ENCODE measurements at regions not wholly inside any gene's neighbourhood (a gene's known extent, or its start where the extent isn't known, plus 50 kb on each side); places are given as distances from the start of the nearest gene placed in this dataset.
"Not testable (repeated sequence)": the region's sequence is repeated elsewhere in the genome, so short reads cannot be mapped to it uniquely, and the experiment has no call there.

DNA sequence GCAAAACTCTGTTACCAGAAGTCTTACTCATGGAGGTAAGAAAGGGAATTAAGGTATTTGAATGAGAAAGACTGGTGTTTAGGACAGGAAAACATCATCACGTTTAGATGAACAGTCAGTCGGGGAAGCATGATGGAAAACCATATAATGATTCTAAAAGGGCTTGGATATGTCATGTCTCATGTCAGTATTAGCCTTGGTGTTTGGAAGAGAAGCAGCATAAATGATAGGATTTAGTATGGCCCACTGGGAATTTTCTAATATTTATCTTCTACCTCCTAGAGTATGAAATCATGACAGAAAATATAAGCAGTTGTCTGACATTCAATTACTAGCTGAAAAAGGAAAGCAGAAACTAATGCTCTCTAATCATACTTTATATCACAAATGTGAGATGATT, 1643.6 kb upstream of the CELF4 start:
- TF ChIP-seq, protein P1, sequence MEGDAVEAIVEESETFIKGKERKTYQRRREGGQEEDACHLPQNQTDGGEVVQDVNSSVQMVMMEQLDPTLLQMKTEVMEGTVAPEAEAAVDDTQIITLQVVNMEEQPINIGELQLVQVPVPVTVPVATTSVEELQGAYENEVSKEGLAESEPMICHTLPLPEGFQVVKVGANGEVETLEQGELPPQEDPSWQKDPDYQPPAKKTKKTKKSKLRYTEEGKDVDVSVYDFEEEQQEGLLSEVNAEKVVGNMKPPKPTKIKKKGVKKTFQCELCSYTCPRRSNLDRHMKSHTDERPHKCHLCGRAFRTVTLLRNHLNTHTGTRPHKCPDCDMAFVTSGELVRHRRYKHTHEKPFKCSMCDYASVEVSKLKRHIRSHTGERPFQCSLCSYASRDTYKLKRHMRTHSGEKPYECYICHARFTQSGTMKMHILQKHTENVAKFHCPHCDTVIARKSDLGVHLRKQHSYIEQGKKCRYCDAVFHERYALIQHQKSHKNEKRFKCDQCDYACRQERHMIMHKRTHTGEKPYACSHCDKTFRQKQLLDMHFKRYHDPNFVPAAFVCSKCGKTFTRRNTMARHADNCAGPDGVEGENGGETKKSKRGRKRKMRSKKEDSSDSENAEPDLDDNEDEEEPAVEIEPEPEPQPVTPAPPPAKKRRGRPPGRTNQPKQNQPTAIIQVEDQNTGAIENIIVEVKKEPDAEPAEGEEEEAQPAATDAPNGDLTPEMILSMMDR (IDR thresholded peaks at IDR 0.05; ENCODE audit: insufficient read depth, low read length, poor library complexity, severe bottlenecking), result no peak

DNA sequence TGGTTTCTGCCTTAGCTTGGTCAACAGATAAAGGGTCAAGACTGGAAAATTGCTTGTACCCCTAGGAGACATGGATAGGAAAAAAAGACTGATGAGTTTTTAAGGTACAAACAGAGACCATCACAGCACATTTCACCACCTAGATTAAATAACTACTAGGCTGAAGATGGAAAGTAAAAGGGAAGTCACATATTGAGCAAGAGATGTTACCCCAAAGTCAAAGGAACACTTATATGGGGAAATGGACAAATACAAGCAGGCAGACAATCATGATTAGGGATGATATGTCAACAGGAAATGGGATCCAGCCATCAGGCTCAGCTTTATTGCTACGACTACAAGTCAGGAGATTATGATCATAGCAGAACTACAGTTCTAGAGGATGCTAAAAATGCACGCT, 1643.1 kb upstream of the CELF4 start:
- no peak for DNase-seq (ENCODE audit: low read depth)
- H3K36me3 ChIP-seq (ENCODE audit: control insufficient read depth, insufficient read depth, low read length), result no peaks in the 10 kb centered on the region
- TF ChIP-seq, protein P1 (IDR thresholded peaks at IDR 0.05; ENCODE audit: insufficient read depth, low read length, poor library complexity, severe bottlenecking), result no peak

More for the DNA sequence above, 1643.6 kb upstream of the CELF4 start:
- H3K27me3 ChIP-seq (ENCODE audit: control insufficient read depth, insufficient read depth, low read length), result no peaks in the 10 kb centered on the region
- H3K4me3 ChIP-seq (ENCODE audit: low read depth, low read length), result no peak overlapping the region
- no peaks in the 10 kb centered on the region for H3K36me3 ChIP-seq (ENCODE audit: control insufficient read depth, insufficient read depth, low read length)
- no peak for DNase-seq (ENCODE audit: low read depth)

DNA sequence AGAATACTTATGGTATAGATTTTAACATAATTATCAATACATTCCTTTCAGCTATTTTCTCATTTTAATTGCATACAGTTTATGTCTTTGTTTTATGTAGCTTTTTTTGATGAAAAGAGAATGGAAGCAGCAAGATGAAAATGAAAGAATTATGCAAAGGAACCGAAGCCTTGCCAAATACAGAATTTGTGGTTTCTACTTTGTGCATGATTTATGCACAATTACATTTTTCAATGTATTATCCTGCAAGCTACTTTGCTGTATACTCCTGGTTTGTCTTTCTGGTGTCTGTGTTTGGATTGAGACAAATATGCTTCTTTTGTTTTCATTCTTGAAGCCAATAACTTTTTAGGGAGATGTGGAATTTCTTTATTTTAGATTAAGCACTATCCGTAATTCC, 1642.6 kb upstream of the CELF4 start:
- no peak for DNase-seq (ENCODE audit: low read depth)
- no peaks in the 10 kb centered on the region for H3K36me3 ChIP-seq (ENCODE audit: control insufficient read depth, insufficient read depth, low read length)
- H3K4me3 ChIP-seq (ENCODE audit: low read depth, low read length), result no peak overlapping the region
- H3K27me3 ChIP-seq (ENCODE audit: control insufficient read depth, insufficient read depth, low read length), result no peaks in the 10 kb centered on the region
- TF ChIP-seq, protein P1 (IDR thresholded peaks at IDR 0.05; ENCODE audit: insufficient read depth, low read length, poor library complexity, severe bottlenecking), result no peak

More for the DNA sequence above, 1643.1 kb upstream of the CELF4 start:
- Histone ChIP-seq H3K4me3 (ENCODE audit: low read depth, low read length) (no peak overlapping the region), H3K27me3 (ENCODE audit: control insufficient read depth, insufficient read depth, low read length) (no peaks in the 10 kb centered on the region)

DNA sequence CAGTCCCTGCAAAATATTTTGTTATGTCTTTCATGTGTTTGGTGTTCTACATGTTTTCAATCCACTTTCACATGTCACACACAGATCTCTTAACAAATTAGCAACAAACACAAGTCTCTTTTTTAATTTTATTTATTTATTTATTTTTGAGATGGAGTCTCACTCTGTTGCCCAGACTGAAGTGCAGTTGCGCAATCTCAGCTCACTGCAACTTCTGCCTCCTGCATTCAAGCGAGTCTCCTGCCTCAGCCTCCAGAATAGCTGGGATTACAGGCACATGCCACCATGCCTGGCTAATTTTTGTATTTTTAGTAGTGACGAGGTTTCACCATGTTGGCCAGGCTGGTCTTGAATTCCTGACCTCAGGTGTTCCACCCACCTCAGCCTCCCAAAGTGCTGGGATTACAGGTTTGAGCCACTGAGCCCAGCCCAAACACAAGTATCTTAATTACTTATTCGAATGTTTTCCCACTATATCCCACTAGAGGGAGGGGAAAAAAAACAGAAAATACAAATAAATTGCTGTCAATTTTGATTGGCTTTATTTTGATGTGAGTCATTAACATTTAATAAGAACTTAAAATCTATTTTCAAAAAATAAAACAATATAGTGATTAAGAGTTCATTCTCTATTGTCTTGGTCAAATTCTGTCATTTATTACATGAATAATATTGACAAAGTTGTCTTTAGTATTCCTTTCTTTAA, 1641.0 kb upstream of the CELF4 start:
- H3K36me3 ChIP-seq (ENCODE audit: control insufficient read depth, insufficient read depth, low read length); H3K4me3 ChIP-seq (ENCODE audit: low read depth, low read length); H3K27me3 ChIP-seq (ENCODE audit: control insufficient read depth, insufficient read depth, low read length); DNase-seq (ENCODE audit: low read depth): not testable (repeated sequence)

DNA sequence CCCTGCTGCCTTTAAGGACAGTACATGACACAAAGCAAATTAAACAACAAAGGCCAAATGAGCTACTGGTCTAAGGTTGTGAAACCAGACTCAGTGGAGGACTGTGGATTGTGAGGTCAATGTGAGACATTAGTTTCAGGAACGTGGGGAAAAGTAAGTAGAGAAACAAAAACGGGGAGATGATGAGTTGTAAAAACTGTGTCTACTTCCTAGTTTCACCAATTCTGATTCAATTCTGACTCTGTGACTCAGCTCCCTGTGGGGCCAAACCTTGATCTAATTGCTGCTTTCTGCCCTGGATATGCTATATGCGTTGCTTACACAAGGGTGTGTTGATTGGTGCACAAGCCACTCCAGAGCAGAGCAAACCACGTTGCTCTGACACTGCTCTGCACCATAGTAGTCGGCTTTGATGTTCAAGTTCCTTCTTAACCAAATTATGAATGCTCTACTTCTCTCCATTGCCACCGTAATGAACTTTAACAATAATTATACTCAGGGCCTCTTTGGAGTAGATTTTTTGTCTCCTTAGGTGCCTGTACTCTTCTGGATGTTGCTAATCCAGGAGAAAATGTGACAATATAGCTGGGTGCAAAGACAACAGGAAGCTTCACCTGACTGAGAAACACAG, 1640.1 kb upstream of the CELF4 start:
- Histone ChIP-seq H3K4me3 (ENCODE audit: low read depth, low read length) (no peak overlapping the region), H3K36me3 (ENCODE audit: control insufficient read depth, insufficient read depth, low read length) (no peaks in the 10 kb centered on the region), H3K27me3 (ENCODE audit: control insufficient read depth, insufficient read depth, low read length) (no peaks in the 10 kb centered on the region)
- DNase-seq (ENCODE audit: low read depth), result no peak
- TF ChIP-seq, protein P1 (IDR thresholded peaks at IDR 0.05; ENCODE audit: insufficient read depth, low read length, poor library complexity, severe bottlenecking), result no peak

DNA sequence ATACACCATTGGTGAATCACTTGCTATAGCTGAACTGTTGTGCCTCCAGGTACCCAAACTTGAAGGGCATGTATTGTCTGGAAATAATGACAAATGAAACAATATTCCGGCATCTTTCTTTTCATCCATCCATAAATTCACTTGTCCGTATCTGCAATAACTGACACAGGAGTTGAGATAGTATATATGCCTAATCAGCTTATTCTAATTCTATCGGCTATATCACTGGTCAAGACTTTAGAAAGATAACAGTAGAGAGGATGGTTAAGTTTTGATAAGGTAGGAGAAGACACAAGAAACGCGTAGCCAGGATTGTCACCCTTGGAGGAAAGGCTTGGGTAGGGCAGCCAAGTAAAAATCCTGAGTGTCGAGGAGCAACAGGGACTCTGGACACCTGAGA, 1634.6 kb upstream of the CELF4 start:
- TF ChIP-seq, protein P1 (IDR thresholded peaks at IDR 0.05; ENCODE audit: insufficient read depth, low read length, poor library complexity, severe bottlenecking), result no peak
- Histone ChIP-seq H3K36me3 (ENCODE audit: control insufficient read depth, insufficient read depth, low read length) (no peaks in the 10 kb centered on the region), H3K27me3 (ENCODE audit: control insufficient read depth, insufficient read depth, low read length) (no peaks in the 10 kb centered on the region), H3K4me3 (ENCODE audit: low read depth, low read length) (no peak overlapping the region)
- DNase-seq (ENCODE audit: low read depth), result no peak

All from kidney epithelial cell (primary cell).